ENCODE measurements at regions not wholly inside any gene's neighbourhood (a gene's known extent, or its start where the extent isn't known, plus 50 kb on each side); places are given as distances from the start of the nearest gene placed in this dataset.

- no peak for TF ChIP-seq CTCF (conservative IDR thresholded peaks at IDR 0.05; ENCODE audit: low read depth, low read length)
- DNase-seq (ENCODE audit: low read depth), result no peak
- H3K4me3 ChIP-seq (ENCODE audit: low read depth, low read length), result no peak overlapping the region
These were observed 85.3 kb downstream of the TYW3 start for GRCh38 chr1:74818241-74818640.

DNA sequence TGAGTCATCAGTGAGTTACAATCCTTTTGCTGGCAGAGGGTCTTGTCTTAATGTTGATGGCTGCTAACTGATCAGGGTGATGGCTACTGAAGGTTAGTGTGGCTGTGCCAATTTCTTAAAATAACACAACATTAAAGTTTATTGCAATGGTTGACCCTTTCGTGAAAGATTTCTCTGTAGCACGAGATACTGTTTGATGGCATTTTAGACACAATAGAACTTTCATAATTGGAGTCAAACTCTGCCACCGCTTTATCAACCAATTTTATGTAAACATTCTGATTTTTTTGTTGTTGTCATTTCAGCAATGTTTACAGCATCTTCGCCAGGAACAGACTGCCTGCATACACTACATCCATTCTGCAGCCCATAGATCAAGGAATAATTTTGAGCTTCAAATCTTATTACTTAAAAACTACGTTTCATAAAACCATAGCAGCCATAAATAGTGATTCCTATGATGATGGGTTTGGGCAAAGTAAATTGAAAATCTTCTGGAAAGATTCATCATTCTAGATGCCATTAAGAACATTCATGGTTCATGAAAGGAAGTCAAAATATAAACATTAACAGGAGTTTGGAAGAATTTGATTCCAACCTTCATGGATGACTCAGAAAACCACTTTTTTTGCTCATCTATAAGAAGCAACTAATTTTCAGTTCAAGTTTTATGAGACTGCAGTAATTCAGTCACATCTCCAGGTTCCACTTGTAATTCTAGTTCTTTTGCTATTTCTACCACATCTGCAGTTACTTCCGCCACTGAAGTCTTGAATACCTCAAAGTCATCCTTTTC is 85.9 kb downstream of the TYW3 start:
- DNase-seq (ENCODE audit: low read depth), result no peak
- H3K4me3 ChIP-seq (ENCODE audit: low read depth, low read length), result no peak overlapping the region
- no peak for TF ChIP-seq CTCF (conservative IDR thresholded peaks at IDR 0.05; ENCODE audit: low read depth, low read length)

GRCh38 chr1:74822851-74823401 is 90.0 kb downstream of the TYW3 start:
- no peak for DNase-seq (ENCODE audit: low read depth)
- H3K4me3 ChIP-seq (ENCODE audit: low read depth, low read length), result no peak overlapping the region
- no peak for TF ChIP-seq CTCF (conservative IDR thresholded peaks at IDR 0.05; ENCODE audit: low read depth, low read length)

- DNase-seq (ENCODE audit: low read depth), result no peak
- no peak overlapping the region for H3K4me3 ChIP-seq (ENCODE audit: low read depth, low read length)
- no peak for TF ChIP-seq CTCF (conservative IDR thresholded peaks at IDR 0.05; ENCODE audit: low read depth, low read length)
These were observed 91.7 kb downstream of the TYW3 start for GRCh38 chr1:74824497-74825107.

DNA sequence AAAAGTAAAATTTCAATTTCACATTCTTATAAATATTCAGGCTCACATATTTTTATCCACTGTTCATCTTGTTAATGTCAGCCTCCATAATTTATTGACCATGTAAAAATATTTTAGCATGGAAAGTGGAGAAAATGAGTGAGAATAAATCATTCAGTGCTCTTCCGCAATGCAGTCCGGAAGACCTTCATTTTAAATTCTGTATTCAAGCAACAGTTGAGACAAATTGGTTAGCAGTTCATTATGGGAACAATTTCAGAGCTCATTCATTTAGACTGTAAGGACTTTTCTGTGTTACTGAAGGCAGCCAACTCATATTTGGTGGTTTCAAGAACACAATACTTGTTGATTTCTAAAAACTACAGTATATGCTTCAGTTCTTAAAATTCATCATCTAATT is 97.8 kb downstream of the TYW3 start:
- no peak overlapping the region for H3K4me3 ChIP-seq (ENCODE audit: low read depth, low read length)

GRCh38 chr1:74834261-74834660 is 101.3 kb downstream of the TYW3 start:
- TF ChIP-seq CTCF (conservative IDR thresholded peaks at IDR 0.05; ENCODE audit: low read depth, low read length), result no peak
- no peak overlapping the region for H3K4me3 ChIP-seq (ENCODE audit: low read depth, low read length)
- no peak for DNase-seq (ENCODE audit: low read depth)

More for the DNA sequence above, 97.8 kb downstream of the TYW3 start:
- no peak for DNase-seq (ENCODE audit: low read depth)
- no peak for TF ChIP-seq CTCF (conservative IDR thresholded peaks at IDR 0.05; ENCODE audit: low read depth, low read length)

Data from epithelial cell of proximal tubule (primary cell).